Peyer's patch (tissue), 4 donors: ENCODE measurements at regions not wholly inside any gene's neighbourhood (a gene's known extent, or its start where the extent isn't known, plus 50 kb on each side); places are given as distances from the start of the nearest gene placed in this dataset.

Source experiments
- DNase-seq, 3 donors: peaks; one replicate each; pipeline ENCODE4 v3.0.0-alpha.2; 2017 to 2019
- H3K27ac ChIP-seq, 4 donors: fragments of 200-600 bp; sonication (generic); one replicate each; pipeline ENCODE4 v1.5.1; 2016 to 2019
- H3K27me3 ChIP-seq, 2 donors: fragments of 200-600 bp; sonication (generic); one replicate each; pipeline ENCODE4 v1.5.1; 2019
- H3K36me3 ChIP-seq, 3 donors: fragments of 200-600 bp; sonication (generic); one replicate each; pipeline ENCODE4 v1.5.1; 2016 to 2019
- H3K4me1 ChIP-seq, 4 donors: fragments of 200-600 bp; sonication (generic); one replicate each; pipeline ENCODE4 v1.5.1; 2016 to 2019
- H3K4me3 ChIP-seq, 4 donors: fragments of 200-600 bp; sonication (generic); 1 replicate in 3 of 4; 2 replicates in 1 of 4; pipeline ENCODE4 v1.5.1; 2016 to 2019; ENCODE audit warnings: mild to moderate bottlenecking in 1 of 4
- H3K9me3 ChIP-seq, 4 donors: fragments of 200-600 bp; sonication (generic); one replicate each; pipeline ENCODE4 v1.5.1; 2016 to 2019; ENCODE audit warnings: mild to moderate bottlenecking in 1 of 4
- CTCF ChIP-seq, 6 experiments: fragments of 450-650 bp in 4 of 6; fragments of 200-600 bp in 2 of 6; sonication (generic) in 1 of 6; IDR thresholded peaks; one replicate each; pipeline ENCODE4 v1.5.1; 2017 to 2019; ENCODE audit warnings: antibody characterized with exemption in 6 of 6, mild to moderate bottlenecking in 3 of 6, moderate library complexity in 1 of 6
- POLR2A ChIP-seq, 2 donors: fragments of 450-650 bp; IDR thresholded peaks; one replicate each; pipeline ENCODE4 v1.5.1; 2017; ENCODE audit warnings: antibody characterized with exemption in 2 of 2, mild to moderate bottlenecking in 2 of 2, moderate library complexity in 2 of 2

DNA sequence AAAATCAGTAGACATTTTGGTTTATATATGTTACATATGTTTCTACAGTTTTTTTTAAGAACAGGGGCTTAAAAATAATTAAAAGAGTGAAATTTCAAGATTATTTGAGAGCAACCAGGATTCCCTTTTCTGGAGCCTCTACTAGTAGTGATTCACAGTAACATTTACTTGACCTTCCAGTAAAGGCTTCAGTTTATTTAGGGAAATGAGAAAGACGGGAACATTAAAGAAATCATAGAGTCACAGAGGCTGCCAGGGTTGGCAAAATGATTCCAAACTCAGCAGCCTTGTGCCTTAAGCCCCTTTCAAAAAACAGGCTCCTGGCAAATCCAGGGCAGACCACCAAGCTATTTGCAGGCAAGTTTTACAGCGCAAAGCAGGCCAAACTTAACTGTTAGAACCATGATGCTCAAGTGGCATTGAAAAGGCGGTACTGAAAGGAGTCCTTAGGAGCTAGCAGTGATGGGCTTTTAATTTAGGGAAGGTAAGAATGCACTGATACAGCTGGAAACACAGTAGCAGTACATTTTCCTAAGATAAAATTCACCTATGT lies 201.1 kb upstream of the ADAMTS9 start:
- DNase-seq, result no peak
- peak overlapping the region in 2 of 4 donors; percentile 18 to 22 for H3K27ac ChIP-seq
- no peak for TF ChIP-seq POLR2A (IDR thresholded peaks at IDR 0.05)
- no peaks in the 10 kb centered on the region for H3K4me1 ChIP-seq
- no peak overlapping the region for H3K4me3 ChIP-seq
- no peaks in the 10 kb centered on the region for H3K9me3 ChIP-seq
- H3K36me3 ChIP-seq, result no peaks in the 10 kb centered on the region
- H3K27me3 ChIP-seq, result no peaks in the 10 kb centered on the region

GRCh38 chr3:64888165-64888564 lies 200.4 kb upstream of the ADAMTS9 start:
- H3K9me3 ChIP-seq, result no peaks in the 10 kb centered on the region
- no peaks in the 10 kb centered on the region for H3K36me3 ChIP-seq
- no peak overlapping the region for H3K4me3 ChIP-seq
- no peak for DNase-seq
- no peak overlapping the region for H3K27ac ChIP-seq
- no peaks in the 10 kb centered on the region for H3K4me1 ChIP-seq
- no peaks in the 10 kb centered on the region for H3K27me3 ChIP-seq
- TF ChIP-seq POLR2A (IDR thresholded peaks at IDR 0.05) (no peak), CTCF (IDR thresholded peaks at IDR 0.05) (no peak)

GRCh38 chr3:64885055-64885454 lies 197.3 kb upstream of the ADAMTS9 start:
- H3K36me3 ChIP-seq, result no peaks in the 10 kb centered on the region
- no peaks in the 10 kb centered on the region for H3K27me3 ChIP-seq
- no peak overlapping the region for H3K4me3 ChIP-seq
- no peak for TF ChIP-seq POLR2A (IDR thresholded peaks at IDR 0.05)
- no peak for TF ChIP-seq CTCF (IDR thresholded peaks at IDR 0.05)
- no peaks in the 10 kb centered on the region for H3K4me1 ChIP-seq
- no peak overlapping the region for H3K27ac ChIP-seq
- no peaks in the 10 kb centered on the region for H3K9me3 ChIP-seq
- no peak for DNase-seq

DNA sequence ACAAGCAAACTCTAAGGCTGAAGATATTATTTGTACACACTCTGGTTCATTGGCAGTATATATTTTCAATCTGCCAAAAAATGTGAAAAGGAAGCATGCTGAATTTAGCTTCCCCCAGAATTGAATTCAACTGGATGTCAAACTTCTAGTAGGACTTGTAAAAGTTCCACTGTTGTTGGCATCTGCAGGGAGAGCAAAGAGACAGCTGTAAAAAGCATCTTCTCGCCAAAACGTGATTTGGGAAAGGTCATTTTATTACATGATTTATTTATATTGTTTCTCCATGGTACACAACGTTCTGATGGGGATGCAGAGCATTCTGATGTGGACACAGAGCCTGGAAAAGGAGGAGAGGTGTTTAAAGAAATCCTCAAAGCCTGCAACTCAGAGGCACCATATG lies 196.7 kb upstream of the ADAMTS9 start:
- no peaks in the 10 kb centered on the region for H3K27me3 ChIP-seq
- no peak overlapping the region for H3K4me3 ChIP-seq
- H3K36me3 ChIP-seq, result no peaks in the 10 kb centered on the region
- no peaks in the 10 kb centered on the region for H3K9me3 ChIP-seq
- no peak for DNase-seq
- no peak overlapping the region for H3K27ac ChIP-seq
- H3K4me1 ChIP-seq, result no peaks in the 10 kb centered on the region
- no peak for TF ChIP-seq CTCF (IDR thresholded peaks at IDR 0.05)
- no peak for TF ChIP-seq POLR2A (IDR thresholded peaks at IDR 0.05)

GRCh38 chr3:64880916-64881315 lies 193.1 kb upstream of the ADAMTS9 start:
- no peaks in the 10 kb centered on the region for H3K36me3 ChIP-seq
- H3K4me3 ChIP-seq, result no peak overlapping the region
- peaks cover 0 to 11% (median 0%) of the 10 kb centered on the region in 4 donors for H3K4me1 ChIP-seq
- no peaks in the 10 kb centered on the region for H3K9me3 ChIP-seq
- TF ChIP-seq POLR2A (IDR thresholded peaks at IDR 0.05) (no peak), CTCF (IDR thresholded peaks at IDR 0.05) (no peak)
- H3K27ac ChIP-seq, result no peak overlapping the region
- no peak for DNase-seq
- no peaks in the 10 kb centered on the region for H3K27me3 ChIP-seq

DNA sequence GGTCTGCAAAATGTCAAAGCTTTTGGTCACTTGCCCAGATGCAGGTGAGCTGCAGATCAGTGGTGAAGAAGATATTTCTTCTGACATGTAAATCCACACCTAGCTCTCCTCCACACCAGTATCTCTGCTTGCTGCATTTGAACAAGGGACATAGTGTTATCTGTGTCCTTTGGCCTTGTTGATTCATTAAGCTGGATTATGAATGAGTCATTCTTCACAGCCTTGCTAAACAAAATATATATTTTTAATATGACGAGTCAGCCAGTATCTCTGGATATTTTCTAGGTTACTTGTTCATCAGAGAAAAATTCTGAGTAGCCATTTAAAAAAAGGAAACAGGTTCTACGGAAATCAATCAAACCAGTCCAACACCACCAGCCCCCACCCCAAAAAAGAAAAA lies 190.6 kb upstream of the ADAMTS9 start:
- no peak for DNase-seq

More for the DNA sequence above, 190.6 kb upstream of the ADAMTS9 start:
- H3K9me3 ChIP-seq, result no peaks in the 10 kb centered on the region
- H3K27me3 ChIP-seq, result no peaks in the 10 kb centered on the region
- peak overlapping the region in 1 of 4 donors; percentile 10 for H3K27ac ChIP-seq
- no peaks in the 10 kb centered on the region for H3K36me3 ChIP-seq
- peaks cover 0 to 11% (median 0%) of the 10 kb centered on the region in 4 donors for H3K4me1 ChIP-seq
- no peak overlapping the region for H3K4me3 ChIP-seq
- TF ChIP-seq POLR2A (IDR thresholded peaks at IDR 0.05), result no peak
- no peak for TF ChIP-seq CTCF (IDR thresholded peaks at IDR 0.05)
